ENCODE measurements at regions not wholly inside any gene's neighbourhood (a gene's known extent, or its start where the extent isn't known, plus 50 kb on each side); places are given as distances from the start of the nearest gene placed in this dataset.

DNA sequence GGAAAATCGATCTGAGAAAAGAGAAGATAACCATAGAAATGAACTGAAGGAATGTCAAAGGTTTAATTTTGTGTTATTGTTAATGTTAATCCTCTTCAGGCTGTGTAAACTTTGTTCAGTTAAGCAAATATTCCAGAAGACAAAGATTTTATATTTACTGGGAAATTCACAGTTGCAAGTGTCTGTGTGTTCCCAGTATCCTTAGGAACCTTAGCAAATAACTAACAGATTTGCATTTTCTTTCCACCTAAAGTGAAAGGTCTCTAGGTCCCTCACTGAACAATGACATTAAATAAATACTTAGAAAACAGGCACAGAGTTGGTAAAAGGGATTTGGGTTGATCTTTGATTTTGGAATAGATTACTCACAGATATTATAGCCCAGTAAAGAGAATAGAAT lies 324.7 kb downstream of the C4orf33 start:
- DNase-seq (ENCODE audit: low spot score): no peak

DNA sequence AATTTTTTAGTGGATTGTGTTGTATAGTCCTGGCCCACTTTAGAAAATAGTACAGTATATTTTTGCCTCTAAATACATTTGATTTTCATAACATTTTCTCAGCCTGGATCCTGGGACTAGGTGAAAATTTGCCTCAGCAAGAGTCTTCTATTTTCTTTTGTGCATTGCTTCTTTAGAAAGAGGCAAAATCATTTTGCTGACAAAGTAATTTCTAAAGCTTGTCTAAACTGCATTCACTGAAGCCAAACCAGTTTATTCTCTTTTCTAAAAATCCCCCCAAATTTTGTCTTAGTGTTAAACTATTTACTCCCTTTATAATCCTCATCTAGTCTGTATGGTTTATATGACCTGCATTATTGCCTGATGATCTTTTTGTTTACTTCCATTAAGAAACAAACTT lies 326.3 kb downstream of the C4orf33 start:
- DNase-seq (ENCODE audit: low spot score): no peak

GRCh38 chr4:129428454-129428853 lies 332.5 kb downstream of the C4orf33 start:
- no peak for DNase-seq (ENCODE audit: low spot score)

DNA sequence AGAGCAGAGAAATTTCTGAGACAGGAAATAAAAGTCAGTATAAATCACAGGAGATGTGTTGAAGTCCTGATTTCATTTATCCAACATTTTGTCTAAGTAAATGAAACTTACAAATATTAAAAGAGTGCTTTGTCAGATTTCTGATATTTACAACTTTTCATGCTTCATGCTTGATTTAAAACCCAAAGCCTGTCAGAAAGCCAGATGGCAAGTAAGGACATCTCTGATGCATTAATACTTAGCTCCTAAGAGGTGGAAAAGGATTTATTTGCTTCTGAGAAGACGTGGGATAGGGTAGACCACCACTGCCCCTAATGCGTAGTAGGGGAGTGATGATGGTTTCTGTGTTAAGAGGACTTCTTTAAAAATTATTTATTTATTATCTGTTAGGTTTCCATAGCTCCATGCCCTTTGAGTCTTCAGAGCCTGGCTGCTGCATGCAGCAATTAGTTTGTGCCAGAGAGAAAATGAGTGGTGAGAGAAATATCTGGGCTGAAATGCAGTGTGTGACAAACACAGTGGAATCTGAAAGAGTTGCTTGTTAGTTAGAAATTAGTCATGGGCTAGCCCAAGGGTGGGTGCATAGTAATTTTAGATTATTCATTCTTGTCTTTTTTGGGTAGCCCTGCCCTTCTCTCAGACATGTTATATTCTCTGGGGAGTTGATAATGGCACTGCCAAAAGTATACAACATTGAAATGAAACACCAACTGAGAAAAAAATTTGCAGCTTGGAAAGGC lies 333.8 kb downstream of the C4orf33 start:
- DNase-seq (ENCODE audit: low spot score): no peak

- DNase-seq (ENCODE audit: low spot score): no peak
Measured at GRCh38 chr4:129437347-129437746, 341.4 kb downstream of the C4orf33 start.

GRCh38 chr4:129438456-129438981 lies 342.6 kb downstream of the C4orf33 start:
- no peak for DNase-seq (ENCODE audit: low spot score)

DNA sequence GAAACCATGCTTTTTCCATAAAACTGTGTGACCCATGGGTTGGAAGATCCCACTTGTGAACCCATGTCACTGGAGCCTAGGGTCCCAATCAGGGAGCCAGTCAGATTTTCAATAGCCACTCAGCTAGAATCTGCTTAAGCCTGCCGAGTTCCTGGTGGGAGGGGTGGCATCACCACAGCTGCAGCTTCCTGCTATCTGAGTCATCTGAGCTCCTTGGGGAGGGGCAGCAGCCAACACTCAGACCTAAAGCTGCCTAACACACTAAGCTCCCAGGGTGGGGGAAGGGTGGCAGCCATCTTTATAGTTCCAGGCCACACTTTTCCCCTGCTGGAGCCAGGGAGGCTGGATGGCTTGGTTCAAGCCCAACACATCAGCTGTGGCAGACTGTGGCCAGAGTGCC lies 350.1 kb downstream of the C4orf33 start:
- no peak for DNase-seq (ENCODE audit: low spot score)

DNA sequence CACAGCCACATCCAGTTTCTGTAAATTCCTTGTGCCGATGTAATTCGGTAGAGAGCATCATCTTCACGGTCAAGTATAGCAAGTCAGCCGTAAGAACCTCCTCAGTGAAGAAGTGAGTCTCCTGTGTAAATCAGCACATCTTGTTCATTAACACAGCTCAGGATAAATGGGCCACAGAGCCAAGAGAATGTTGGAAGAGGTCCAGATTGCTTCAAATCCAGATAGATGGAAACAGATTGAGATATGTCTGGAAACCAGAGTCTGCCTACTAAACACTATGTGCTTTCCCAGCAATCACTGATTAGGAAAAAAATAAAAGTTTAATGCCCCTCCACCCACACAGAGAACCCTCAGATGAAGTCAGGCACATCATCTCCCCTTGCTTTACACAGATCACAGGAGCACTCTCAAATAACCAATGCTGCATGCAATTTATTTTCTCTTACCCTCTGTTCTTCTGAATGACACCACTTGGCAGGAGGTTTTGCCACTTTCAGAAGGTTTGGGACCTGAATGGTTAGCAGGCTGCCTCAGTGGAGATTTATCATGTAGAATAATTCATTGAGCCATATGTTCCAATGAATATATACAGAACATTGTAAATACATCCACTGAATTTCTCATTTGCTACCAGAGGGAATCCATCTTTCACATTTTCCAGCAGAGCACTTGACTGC lies 357.7 kb downstream of the C4orf33 start:
- DNase-seq (ENCODE audit: low spot score): no peak

GRCh38 chr4:129455482-129455881 lies 359.5 kb downstream of the C4orf33 start:
- no peak for DNase-seq (ENCODE audit: low spot score)

DNA sequence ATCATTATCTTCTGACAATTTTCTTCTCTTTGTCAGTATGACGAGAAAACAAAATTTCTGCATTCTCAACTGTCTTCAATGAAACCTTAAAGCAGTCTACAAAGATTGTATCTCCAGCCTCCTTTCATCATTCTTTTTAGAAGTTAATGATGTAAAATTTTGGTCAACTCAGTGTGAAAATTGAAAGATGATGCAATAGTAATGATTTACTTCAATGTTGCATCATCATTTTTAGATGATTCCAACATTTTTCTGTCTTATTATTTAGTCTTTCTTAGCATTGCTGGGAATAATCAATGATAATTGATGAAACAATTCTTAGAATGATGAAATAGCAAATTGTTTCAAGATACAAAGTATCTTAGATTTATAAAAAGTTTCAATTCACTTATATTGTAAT lies 372.7 kb downstream of the C4orf33 start:
- no peak for DNase-seq (ENCODE audit: low spot score)

- DNase-seq (ENCODE audit: low spot score): no peak
Measured at GRCh38 chr4:129474698-129475097, 378.7 kb downstream of the C4orf33 start.

- no peak for DNase-seq (ENCODE audit: low spot score)
Measured at GRCh38 chr4:129481107-129481506, 385.2 kb downstream of the C4orf33 start.

DNA sequence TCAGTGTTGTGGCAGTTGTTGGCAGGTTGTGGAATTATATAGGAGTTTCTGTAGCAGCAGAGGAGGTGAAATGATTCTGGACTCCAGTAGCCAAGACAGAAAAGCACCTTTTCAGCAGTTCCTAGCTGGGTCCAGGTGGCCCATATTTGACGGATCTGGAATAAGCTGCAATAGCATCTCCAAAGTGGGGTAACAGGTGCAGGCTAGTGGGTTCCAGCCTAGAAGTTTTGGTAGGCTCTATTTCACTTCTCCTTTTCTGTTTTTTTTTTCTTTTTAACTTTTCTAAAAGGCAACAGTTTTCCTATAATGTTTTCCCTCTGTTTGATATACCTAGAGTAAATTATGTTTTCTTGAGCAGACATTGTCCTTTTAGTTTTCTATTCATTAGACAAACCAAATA lies 392.5 kb downstream of the C4orf33 start:
- no peak for DNase-seq (ENCODE audit: low spot score)

DNA sequence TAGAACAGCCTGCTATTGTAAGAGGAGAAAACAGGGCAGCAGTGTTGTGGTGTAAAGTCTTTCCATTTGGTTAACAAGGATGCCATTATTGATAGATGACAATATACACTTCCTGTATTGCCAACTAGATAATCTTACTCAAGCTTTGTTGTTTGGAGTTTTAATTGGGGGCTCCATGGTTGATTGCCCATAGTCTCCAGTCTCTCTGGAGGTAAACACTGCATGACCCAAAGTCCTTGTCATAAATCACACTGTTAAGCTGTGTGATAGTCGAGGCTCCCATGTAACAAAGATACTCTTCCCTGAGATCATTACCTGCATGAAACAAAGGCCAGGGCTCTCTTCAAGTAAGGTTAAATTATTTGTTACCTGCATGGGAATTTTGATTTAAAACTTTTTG lies 394.6 kb downstream of the C4orf33 start:
- no peak for DNase-seq (ENCODE audit: low spot score)

- no peak for DNase-seq (ENCODE audit: low spot score)
Measured at GRCh38 chr4:129498626-129499025, 402.7 kb downstream of the C4orf33 start.

- no peak for DNase-seq (ENCODE audit: low spot score)
Measured at GRCh38 chr4:129514852-129515251, 418.9 kb downstream of the C4orf33 start.

DNA sequence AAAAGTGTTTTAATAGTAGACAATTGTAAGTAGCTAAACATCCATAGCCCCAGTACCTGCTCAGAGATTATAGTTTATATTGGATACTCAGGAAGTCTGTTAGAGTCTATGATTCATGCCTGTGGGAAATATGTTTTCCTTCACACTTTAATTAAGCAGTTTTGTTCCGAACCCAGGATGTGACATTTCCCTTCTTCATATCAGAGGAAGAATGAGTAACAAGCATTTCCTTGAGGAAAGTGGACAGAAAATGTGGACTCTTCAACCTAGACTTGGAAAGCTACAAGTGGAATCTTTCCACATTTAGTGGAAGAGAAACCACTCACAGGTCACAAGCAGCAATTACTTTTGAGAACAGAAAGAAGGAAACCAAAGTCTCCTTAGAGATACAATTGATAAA lies 419.4 kb downstream of the C4orf33 start:
- DNase-seq (ENCODE audit: low spot score): no peak

DNA sequence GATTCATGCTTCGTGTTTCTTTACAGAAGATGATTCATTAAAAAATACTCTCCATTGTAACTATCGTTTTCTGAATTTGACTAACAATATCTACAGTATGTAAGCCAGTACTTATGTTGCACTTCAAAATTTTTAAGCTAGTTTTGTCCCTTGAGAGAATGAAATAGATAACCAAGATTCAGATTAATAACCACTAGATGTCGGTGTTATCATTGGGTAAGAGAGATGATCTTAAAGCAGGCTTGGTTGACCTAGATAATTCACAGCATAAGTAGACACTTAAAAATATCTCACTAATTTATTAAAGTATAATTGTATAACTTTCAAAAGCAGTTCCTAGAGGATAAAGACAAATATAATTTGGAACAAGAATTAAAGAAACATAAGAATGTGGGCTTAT lies 430.9 kb downstream of the C4orf33 start:
- no peak for DNase-seq (ENCODE audit: low spot score)

GRCh38 chr4:129531253-129531652 lies 435.3 kb downstream of the C4orf33 start:
- DNase-seq (ENCODE audit: low spot score): no peak

- DNase-seq (ENCODE audit: low spot score): no peak
Measured at GRCh38 chr4:129532573-129532972, 436.6 kb downstream of the C4orf33 start.

DNA sequence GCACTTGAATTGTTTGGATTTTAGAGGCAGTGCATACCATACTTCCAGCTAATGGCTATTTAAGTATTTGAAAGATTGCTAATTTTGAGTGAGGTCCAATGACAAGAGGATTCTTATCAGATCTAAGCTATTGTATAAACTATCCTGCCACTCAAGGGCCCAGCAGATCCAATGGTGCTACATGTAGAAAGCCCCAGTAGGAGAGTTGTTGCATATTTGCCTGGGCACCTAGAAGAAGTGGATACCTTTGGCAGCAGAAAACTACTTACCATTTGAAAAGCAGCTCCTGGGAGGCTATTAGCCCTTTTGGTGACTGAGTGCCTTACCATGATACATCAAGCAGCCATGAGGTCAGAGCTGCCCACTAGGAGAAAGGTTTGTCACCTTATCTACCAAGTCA lies 447.3 kb downstream of the C4orf33 start:
- DNase-seq (ENCODE audit: low spot score): no peak

- no peak for DNase-seq (ENCODE audit: low spot score)
Measured at GRCh38 chr4:129545599-129546278, 449.8 kb downstream of the C4orf33 start.

GRCh38 chr4:129546531-129546930 lies 450.6 kb downstream of the C4orf33 start:
- DNase-seq (ENCODE audit: low spot score): no peak
